ENCODE measurements at regions not wholly inside any gene's neighbourhood (a gene's known extent, or its start where the extent isn't known, plus 50 kb on each side); places are given as distances from the start of the nearest gene placed in this dataset.
A peak's percentile ranks its signal among the peaks of the same experiment; 100 is the strongest.

- TF ChIP-seq CTCF (IDR thresholded peaks at IDR 0.05), result peak; percentile 79
- no peak for TF ChIP-seq EZH2 (IDR thresholded peaks at IDR 0.05)
- TF ChIP-seq EZH2phosphoT487 (IDR thresholded peaks at IDR 0.05), result no peak
Observed at GRCh38 chr9:118522093-118523028, 818.2 kb downstream of the TLR4 start.
